ENCODE measurements at regions not wholly inside any gene's neighbourhood (a gene's known extent, or its start where the extent isn't known, plus 50 kb on each side); places are given as distances from the start of the nearest gene placed in this dataset.

- TF ChIP-seq POLR2AphosphoS5 (IDR thresholded peaks at IDR 0.05) (no peak), CTCF (IDR thresholded peaks at IDR 0.05) (no peak), EP300 (IDR thresholded peaks at IDR 0.05; ENCODE audit: low read depth) (no peak)
Observed at GRCh38 chr10:54854843-54855242, 53.8 kb upstream of the PCDH15 start.
